Right cardiac atrium (tissue), 5 donors: ENCODE measurements at regions not wholly inside any gene's neighbourhood (a gene's known extent, or its start where the extent isn't known, plus 50 kb on each side); places are given as distances from the start of the nearest gene placed in this dataset.

Source experiments
- ATAC-seq, 2 donors: fragments of 200-7000 bp; cut with Tn5 transposase; one replicate each; pipeline versions ENCODE4 v1.8.0 to v1.9.1; 2020; ENCODE audit warnings: moderate library complexity in 2 of 2, mild to moderate bottlenecking in 1 of 2
- DNase-seq, 3 donors: peaks; one replicate each; pipeline ENCODE4 v3.0.0-alpha.2; 2020
- H3K27ac ChIP-seq: one replicate; pipeline ENCODE4 v1.5.1; 2013; ENCODE audit warnings: mild to moderate bottlenecking, low read length, control low read depth, moderate library complexity
- H3K27me3 ChIP-seq: one replicate; pipeline ENCODE4 v1.6.1; 2013; ENCODE audit not compliant: control insufficient read depth, insufficient read depth
- H3K4me1 ChIP-seq: one replicate; pipeline ENCODE4 v1.6.1; 2013; ENCODE audit warnings: low read length; ENCODE audit not compliant: control insufficient read depth, insufficient read depth
- H3K4me3 ChIP-seq: one replicate; pipeline ENCODE4 v1.5.1; 2013; ENCODE audit warnings: low read length, control low read depth
- H3K9me3 ChIP-seq: one replicate; pipeline ENCODE4 v1.6.1; 2013; ENCODE audit warnings: low read length; ENCODE audit not compliant: control insufficient read depth
- WGBS: extraction: QIAGEN DNeasy Blood & Tissue Kit; methylation state at CpG from one replicate; pipeline ENCODE4 v1.1.7; 2013; 5-methylcytosine and 5-hydroxymethylcytosine counted together
- intact Hi-C, 4 donors: fragments of 100-400 bp; cut with DNase I; formaldehyde crosslinking; loops; one replicate each; pipeline versions ENCODE4 v1.11.0 to v1.14.0; 2022 to 2023
- donor health status: healthy with polysubstance abuse.
- donor health status: DM: no; HTN: yes; CAD: no.
- donor health status: DM: no; HTN: no; CAD: no.
- donor health status: DM: no; HTN: yes; CAD: no; lungs with severe emphysema.
- donor health status: DM: yes; HTN: yes; CAD: no.

- Histone ChIP-seq H3K4me3 (no peak overlapping the region), H3K9me3 (no peaks in the 10 kb centered on the region), H3K27ac (no peak overlapping the region), H3K4me1 (no peaks in the 10 kb centered on the region), H3K27me3 (no peaks in the 10 kb centered on the region)
- ATAC-seq (no peak), DNase-seq (no peak)
- intact Hi-C loops = no loop called here
- 55% methylated on average over 2 of the region's 2 CpGs for WGBS
Observed at GRCh38 chr6:19327241-19327640, 509.9 kb upstream of the ID4 start.

DNA sequence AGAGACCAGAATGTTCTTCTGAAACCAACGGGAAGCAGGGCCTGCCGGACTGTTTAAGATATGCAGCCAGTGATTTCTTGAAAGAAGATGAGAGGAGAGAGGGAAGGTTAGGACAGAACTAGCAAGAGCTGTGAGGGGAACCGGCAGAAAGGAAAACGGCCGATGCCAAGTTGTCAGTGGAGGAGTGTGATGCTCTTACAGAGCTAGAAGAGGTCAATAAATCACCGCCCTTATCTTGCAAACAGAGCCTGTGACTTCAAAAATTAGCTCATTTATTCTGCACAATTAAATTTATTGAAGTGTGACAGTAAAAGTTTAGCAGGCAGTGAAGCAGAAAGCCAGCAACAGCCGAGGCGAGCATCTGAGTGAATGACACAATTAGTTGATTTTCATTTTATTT, 509.5 kb upstream of the ID4 start:
- DNase-seq = no peak
- intact Hi-C loops = no loop called here
- WGBS = 19% methylated on average over 8 of the region's 8 CpGs
- no peaks in the 10 kb centered on the region for H3K9me3 ChIP-seq
- ATAC-seq = no peak
- H3K27ac ChIP-seq = no peak overlapping the region
- no peak overlapping the region for H3K4me3 ChIP-seq
- no peaks in the 10 kb centered on the region for H3K4me1 ChIP-seq
- H3K27me3 ChIP-seq = no peaks in the 10 kb centered on the region

DNA sequence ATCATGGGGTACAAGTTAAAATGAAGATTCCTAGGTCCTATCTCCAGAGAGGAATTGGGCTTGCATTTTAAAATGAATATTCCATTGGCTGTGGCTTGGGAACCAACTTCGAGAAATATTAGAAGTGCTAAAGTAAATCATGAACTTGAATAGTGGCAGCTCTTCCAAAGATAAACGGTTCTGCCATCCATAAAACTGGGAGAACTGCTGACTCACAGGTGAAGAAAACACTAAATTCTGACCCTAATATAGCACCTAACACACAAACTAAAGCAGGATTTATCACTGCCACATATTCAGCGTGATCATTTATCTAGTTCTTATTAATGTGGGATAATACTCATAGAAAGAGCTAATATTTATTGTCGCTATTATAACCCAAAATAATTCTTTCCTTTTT, 508.1 kb upstream of the ID4 start:
- intact Hi-C loops = no loop called here
- Histone ChIP-seq H3K4me3 (no peak overlapping the region), H3K4me1 (no peaks in the 10 kb centered on the region), H3K27me3 (no peaks in the 10 kb centered on the region), H3K9me3 (no peaks in the 10 kb centered on the region), H3K27ac (no peak overlapping the region)
- ATAC-seq (no peak), DNase-seq (no peak)
- WGBS = 91% methylated on average over 4 of the region's 4 CpGs

GRCh38 chr6:19331089-19331488, 506.1 kb upstream of the ID4 start:
- Histone ChIP-seq H3K4me1 (no peaks in the 10 kb centered on the region), H3K4me3 (no peak overlapping the region), H3K27ac (no peak overlapping the region), H3K9me3 (no peaks in the 10 kb centered on the region), H3K27me3 (no peaks in the 10 kb centered on the region)
- ATAC-seq (no peak), DNase-seq (no peak)
- intact Hi-C loops = no loop called here
- WGBS = 80% methylated on average over 3 of the region's 3 CpGs

DNA sequence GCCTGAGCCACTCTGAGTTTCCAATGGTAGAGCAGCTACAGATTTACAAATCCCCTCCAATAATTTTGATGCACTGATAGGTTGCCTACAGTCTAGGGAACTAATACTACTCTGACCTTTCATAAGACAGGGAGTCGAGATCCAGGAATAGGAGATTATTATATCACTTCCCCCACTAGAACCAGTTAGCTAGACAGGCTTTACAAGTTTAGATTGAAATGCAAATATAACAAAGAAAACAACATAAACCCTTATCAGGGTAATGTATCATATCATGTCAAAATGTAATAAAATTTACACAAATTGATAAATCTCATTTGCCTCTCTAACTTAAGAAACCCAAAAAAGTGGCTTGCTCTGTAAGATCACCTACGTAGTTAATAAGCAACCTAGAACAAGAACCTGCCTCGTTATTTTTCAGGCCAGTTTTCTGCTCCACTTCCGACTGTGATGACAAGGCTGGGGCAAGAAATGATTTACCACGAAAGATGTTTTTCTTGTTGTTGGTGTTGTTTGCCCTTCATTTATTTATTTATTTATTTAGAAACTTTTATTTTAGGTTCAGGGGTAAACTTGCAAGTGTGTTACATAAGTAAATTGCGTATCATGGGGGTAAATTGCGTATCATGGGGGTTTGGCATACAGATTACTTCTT, 504.2 kb upstream of the ID4 start:
- ATAC-seq = no peak
- no peak overlapping the region for H3K27ac ChIP-seq
- H3K9me3 ChIP-seq = no peaks in the 10 kb centered on the region
- WGBS = 93% methylated on average over 7 of the region's 7 CpGs
- DNase-seq = no peak
- intact Hi-C loops = no loop called here
- peaks cover 1% of the 10 kb centered on the region for H3K4me1 ChIP-seq
- no peak overlapping the region for H3K4me3 ChIP-seq
- H3K27me3 ChIP-seq = no peaks in the 10 kb centered on the region

GRCh38 chr6:19333936-19334335, 503.2 kb upstream of the ID4 start:
- WGBS = 81% methylated on average over 3 of the region's 3 CpGs
- DNase-seq (no peak), ATAC-seq (no peak)
- intact Hi-C loops = no loop called here
- Histone ChIP-seq H3K27ac (no peak overlapping the region), H3K4me1 (peaks cover 1% of the 10 kb centered on the region), H3K4me3 (no peak overlapping the region), H3K9me3 (no peaks in the 10 kb centered on the region), H3K27me3 (no peaks in the 10 kb centered on the region)

- Histone ChIP-seq H3K4me3 (no peak overlapping the region), H3K27ac (no peak overlapping the region), H3K9me3 (no peaks in the 10 kb centered on the region), H3K27me3 (no peaks in the 10 kb centered on the region), H3K4me1 (peaks cover 1% of the 10 kb centered on the region)
- DNase-seq (no peak), ATAC-seq (no peak)
- intact Hi-C loops = no loop called here
- 80% methylated on average over 4 of the region's 4 CpGs for WGBS
Observed at GRCh38 chr6:19336579-19336978, 500.6 kb upstream of the ID4 start.

DNA sequence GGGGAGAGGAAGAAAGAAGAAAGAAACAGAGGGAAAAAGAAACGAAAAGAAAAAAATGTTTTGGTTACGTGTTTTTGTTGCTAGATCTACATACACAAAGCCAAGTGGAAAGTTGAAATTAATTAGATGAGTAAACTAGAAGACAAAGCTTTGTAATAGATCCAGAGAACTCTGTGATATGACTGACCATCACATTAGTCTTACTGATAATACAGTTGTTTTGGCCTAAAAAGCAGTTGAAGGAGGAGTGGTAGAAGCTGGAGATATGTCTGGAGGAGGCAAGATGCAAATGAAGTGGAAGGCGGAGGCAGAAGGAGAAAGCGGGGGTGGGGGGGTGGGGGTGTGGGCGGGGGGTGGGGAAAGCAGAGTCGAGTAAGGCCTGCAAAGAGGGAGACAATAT, 500.1 kb upstream of the ID4 start:
- Histone ChIP-seq H3K27me3 (no peaks in the 10 kb centered on the region), H3K4me1 (peaks cover 1% of the 10 kb centered on the region), H3K4me3 (no peak overlapping the region), H3K9me3 (no peaks in the 10 kb centered on the region), H3K27ac (no peak overlapping the region)
- DNase-seq (no peak), ATAC-seq (no peak)
- 58% methylated on average over 6 of the region's 6 CpGs for WGBS
- intact Hi-C loops = no loop called here

DNA sequence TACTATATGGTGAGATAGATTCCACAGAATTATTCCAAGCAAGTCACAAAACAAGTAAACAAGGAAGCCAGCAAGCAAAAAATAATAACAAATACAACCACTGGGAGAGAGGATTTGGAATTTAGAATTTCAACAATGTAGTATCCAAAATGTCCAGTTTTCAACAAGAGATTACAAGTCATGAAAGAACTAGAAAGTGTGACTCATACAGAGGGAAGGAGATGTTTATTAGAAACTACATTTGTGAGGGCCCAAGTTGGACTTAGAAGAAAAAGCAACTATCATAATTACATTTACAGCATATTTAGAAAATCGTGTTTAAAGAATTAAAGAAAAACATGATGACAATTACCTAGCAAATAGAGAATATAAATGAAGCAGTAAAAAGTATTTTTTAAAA, 494.6 kb upstream of the ID4 start:
- H3K9me3 ChIP-seq = no peaks in the 10 kb centered on the region
- H3K4me3 ChIP-seq = no peak overlapping the region
- H3K27ac ChIP-seq = no peak overlapping the region
- DNase-seq (no peak), ATAC-seq (no peak)
- no peaks in the 10 kb centered on the region for H3K27me3 ChIP-seq
- 75% methylated on average over 1 of the region's 1 CpG for WGBS
- intact Hi-C loops = no loop called here
- H3K4me1 ChIP-seq = no peaks in the 10 kb centered on the region

DNA sequence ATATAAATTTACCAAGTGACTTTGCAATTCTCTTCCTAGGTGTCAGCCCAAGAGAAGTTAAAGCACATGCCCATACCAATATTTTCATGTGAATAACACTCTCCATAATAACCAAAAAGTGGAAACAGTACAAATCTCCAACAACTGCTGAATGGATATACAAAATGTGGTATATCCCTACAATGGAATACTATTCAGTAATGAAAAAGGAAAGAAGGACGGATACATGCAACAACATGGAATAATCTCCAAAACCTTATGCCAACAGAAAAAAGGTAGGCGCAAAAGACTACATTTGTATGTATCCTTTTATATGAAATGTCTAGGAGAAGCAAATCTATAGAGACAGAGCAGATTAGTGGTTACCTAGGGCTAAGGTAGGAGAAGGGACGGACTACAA, 487.7 kb upstream of the ID4 start:
- Histone ChIP-seq H3K27ac (no peak overlapping the region), H3K9me3 (no peaks in the 10 kb centered on the region), H3K4me1 (peaks cover 2% of the 10 kb centered on the region), H3K27me3 (no peaks in the 10 kb centered on the region), H3K4me3 (no peak overlapping the region)
- ATAC-seq (no peak), DNase-seq (no peak)
- intact Hi-C loops = no loop called here
- WGBS = 94% methylated on average over 3 of the region's 3 CpGs

DNA sequence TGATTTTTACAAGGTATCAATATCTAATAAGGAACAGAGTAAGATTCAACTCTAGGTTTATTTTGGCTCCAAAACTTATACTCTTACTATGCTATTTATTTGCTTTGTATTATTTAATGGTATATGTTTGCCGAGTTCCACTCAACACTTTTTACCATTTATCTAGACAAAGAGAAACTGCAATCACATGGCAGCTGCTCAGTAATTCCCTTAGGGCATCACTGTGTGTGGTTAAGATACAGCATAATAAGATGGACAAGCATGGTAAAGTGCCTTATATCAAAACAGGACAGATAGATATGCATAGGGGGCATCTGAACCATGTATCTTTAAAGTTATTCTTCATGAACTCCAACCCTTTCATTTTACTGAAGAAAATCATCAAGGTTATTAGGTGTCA, 483.0 kb upstream of the ID4 start:
- no peak for DNase-seq
- intact Hi-C loops = no loop called here
- 30% methylated on average over 1 of the region's 1 CpG for WGBS

DNA sequence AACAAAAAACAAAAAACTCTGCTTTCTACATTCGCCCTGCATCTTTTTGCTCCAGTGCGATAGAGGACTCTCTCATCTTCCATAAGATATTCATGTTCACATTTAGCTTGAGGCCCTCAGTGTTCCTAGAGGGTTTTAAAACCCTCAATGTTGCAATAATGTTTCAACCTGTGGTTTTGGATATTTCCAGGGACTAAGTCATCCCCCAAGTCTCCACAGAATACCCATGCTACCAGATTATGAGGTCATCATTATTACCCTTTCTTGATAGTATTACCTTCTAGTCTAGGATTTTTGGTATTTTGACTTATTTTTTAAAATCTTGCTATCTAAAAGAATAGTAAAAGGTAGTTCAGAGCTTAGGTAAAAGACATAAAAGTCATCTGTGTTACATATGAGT, 480.5 kb upstream of the ID4 start:
- 95% methylated on average over 2 of the region's 2 CpGs for WGBS
- H3K4me1 ChIP-seq = peaks cover 2% of the 10 kb centered on the region
- DNase-seq (no peak), ATAC-seq (no peak)
- no peaks in the 10 kb centered on the region for H3K9me3 ChIP-seq
- H3K27ac ChIP-seq = no peak overlapping the region
- H3K27me3 ChIP-seq = no peaks in the 10 kb centered on the region
- intact Hi-C loops = no loop called here
- no peak overlapping the region for H3K4me3 ChIP-seq

More for the DNA sequence above, 483.0 kb upstream of the ID4 start:
- no peak for ATAC-seq
- H3K4me3 ChIP-seq = no peak overlapping the region
- H3K27me3 ChIP-seq = no peaks in the 10 kb centered on the region
- H3K4me1 ChIP-seq = peaks cover 2% of the 10 kb centered on the region
- no peak overlapping the region for H3K27ac ChIP-seq
- H3K9me3 ChIP-seq = no peaks in the 10 kb centered on the region
